A549 (cell line): ENCODE measurements at regions not wholly inside any gene's neighbourhood (a gene's known extent, or its start where the extent isn't known, plus 50 kb on each side); places are given as distances from the start of the nearest gene placed in this dataset.

ENCODE experiments used
- ATAC-seq, 2 experiments: fragments of 200-7000 bp in 1 of 2; fragments of >200 bp in 1 of 2; cut with Nextera tagmentation in 1 of 2; cut with Tn5 transposase in 1 of 2; 3 replicates each; pipeline versions ENCODE4 v1.8.0 to v1.9.1; 2018 to 2020; ENCODE audit warnings: mild to moderate bottlenecking in 1 of 2, moderate library complexity in 1 of 2
- CTCF ChIA-PET: fragments of 300-600 bp; sonication (Branson Sonifier 250); formaldehyde crosslinking; extraction: SDS; loops from one replicate; lab custom pipeline; 2021; ENCODE audit warnings: antibody characterized with exemption, inconsistent platforms; lab: Yijun Ruan, JAX
- POLR2A ChIA-PET: fragments of 350-600 bp; formaldehyde crosslinking; extraction: SDS; loops from one replicate; lab custom pipeline; 2021; ENCODE audit warnings: antibody characterized with exemption, inconsistent platforms; lab: Yijun Ruan, JAX
- DNase-seq, 2 experiments: peaks; one replicate each; pipeline versions ENCODE4 v3.0.0 to v3.0.0-alpha.2; 2011 to 2016; ENCODE audit warnings: low read depth in 1 of 2, low spot score in 1 of 2
- FAIRE-seq: peaks from 2 replicates; lab custom pipeline; 2011; peaks lifted over from hg19 to GRCh38; lab: Jason Lieb, UNC
- H3K27ac ChIP-seq, 2 experiments: fragments of >200 bp; sonication (Bioruptor Twin); formaldehyde crosslinking; 3 replicates each; pipeline ENCODE4 v1.5.1; 2016 to 2017
- H3K4me1 ChIP-seq: fragments of >200 bp; sonication (Bioruptor Twin); formaldehyde crosslinking; 3 replicates; pipeline ENCODE4 v1.6.1; 2016
- H3K4me2 ChIP-seq: fragments of >200 bp; sonication (Bioruptor Twin); formaldehyde crosslinking; 3 replicates; pipeline ENCODE4 v1.6.1; 2016
- H3K4me3 ChIP-seq: fragments of >200 bp; sonication (Bioruptor Twin); formaldehyde crosslinking; 3 replicates; pipeline ENCODE4 v1.5.1; 2016
- H3K9me3 ChIP-seq: fragments of >200 bp; sonication (Bioruptor Twin); formaldehyde crosslinking; 3 replicates; pipeline ENCODE4 v1.6.1; 2016
- ATOH8 ChIP-seq: fragments of 250-450 bp; sonication (Bioruptor Pico); IDR thresholded peaks from 2 replicates; pipeline ENCODE4 v1.5.0; 2020; ENCODE audit warnings: low read depth, mild to moderate bottlenecking, moderate library complexity
- CBX8 ChIP-seq: fragments of 200-600 bp; sonication (generic); IDR thresholded peaks from 2 replicates; pipeline ENCODE4 v1.6.1; 2016
- CHD2 ChIP-seq: fragments of 150-350 bp; IDR thresholded peaks from 2 replicates; pipeline ENCODE4 v1.6.1; 2014; ENCODE audit warnings: low read length; ENCODE audit not compliant: partially characterized antibody
- E2F6 ChIP-seq: IDR thresholded peaks from 2 replicates; pipeline ENCODE4 v1.6.1; 2012; ENCODE audit warnings: low read depth, borderline replicate concordance
- EHF ChIP-seq: fragments of 250-450 bp; sonication (Bioruptor Pico); IDR thresholded peaks from 2 replicates; pipeline ENCODE4 v1.5.0; 2020; ENCODE audit warnings: mild to moderate bottlenecking
- EHMT2 ChIP-seq: fragments of 200-600 bp; sonication (generic); IDR thresholded peaks from 2 replicates; pipeline ENCODE4 v1.6.1; 2016; ENCODE audit warnings: antibody characterized with exemption, low read depth, mild to moderate bottlenecking, moderate library complexity
- EP300 ChIP-seq, 2 experiments: fragments of >200 bp; sonication (Bioruptor Twin); formaldehyde crosslinking; IDR thresholded peaks; 2 replicates in 1 of 2; 3 replicates in 1 of 2; pipeline ENCODE4 v1.6.1; 2016 to 2017
- ESRRA ChIP-seq: fragments of 150-350 bp; IDR thresholded peaks from 2 replicates; pipeline ENCODE4 v1.6.1; 2014; ENCODE audit warnings: mild to moderate bottlenecking, low read length, borderline replicate concordance
- FOSB ChIP-seq: fragments of 250-450 bp; sonication (Bioruptor Pico); IDR thresholded peaks from 2 replicates; pipeline ENCODE4 v1.5.0; 2020; ENCODE audit warnings: mild to moderate bottlenecking, moderate library complexity
- FOXS1 ChIP-seq: fragments of 250-450 bp; sonication (Bioruptor Pico); IDR thresholded peaks from 2 replicates; pipeline ENCODE4 v1.5.0; 2020; ENCODE audit warnings: mild to moderate bottlenecking, moderate library complexity
- GATA3 ChIP-seq: IDR thresholded peaks from 2 replicates; pipeline ENCODE4 v1.6.1; 2012; ENCODE audit warnings: borderline replicate concordance
- HDAC2 ChIP-seq: fragments of 200-600 bp; sonication (generic); IDR thresholded peaks from 2 replicates; pipeline ENCODE4 v1.6.1; 2016
- HMGXB4 ChIP-seq: fragments of 250-450 bp; sonication (Bioruptor Pico); IDR thresholded peaks from 2 replicates; pipeline ENCODE4 v1.5.0; 2021; ENCODE audit warnings: mild to moderate bottlenecking, moderate library complexity, borderline replicate concordance
- HOXA7 ChIP-seq: fragments of 250-450 bp; sonication (Bioruptor Pico); IDR thresholded peaks from 2 replicates; pipeline ENCODE4 v1.5.0; 2020; ENCODE audit warnings: mild to moderate bottlenecking, moderate library complexity
- KDM5A ChIP-seq: fragments of 200-600 bp; sonication (generic); IDR thresholded peaks from 2 replicates; pipeline ENCODE4 v1.6.1; 2016; ENCODE audit warnings: antibody characterized with exemption, mild to moderate bottlenecking
- MYC ChIP-seq: IDR thresholded peaks from 2 replicates; pipeline ENCODE4 v1.6.1; 2012; ENCODE audit warnings: mild to moderate bottlenecking, inconsistent platforms, low read length, improper control_type of control experiment, borderline replicate concordance
- NFE2L2 ChIP-seq: fragments of 150-350 bp; conservative IDR thresholded peaks from 2 replicates; pipeline ENCODE4 v1.6.1; 2014; ENCODE audit warnings: low read length
- NR3C1 ChIP-seq: fragments of >200 bp; sonication (Bioruptor Twin); formaldehyde crosslinking; IDR thresholded peaks from 3 replicates; pipeline ENCODE4 v1.6.1; 2017
- PBX3 ChIP-seq: IDR thresholded peaks from 2 replicates; pipeline ENCODE4 v1.6.1; 2012
- PHF8 ChIP-seq: fragments of 200-600 bp; sonication (generic); IDR thresholded peaks from 2 replicates; pipeline ENCODE4 v1.6.1; 2016; ENCODE audit warnings: low read depth, mild to moderate bottlenecking, antibody characterized with exemption, moderate library complexity, borderline replicate concordance
- POLR2AphosphoS2 ChIP-seq: conservative IDR thresholded peaks from 2 replicates; pipeline ENCODE4 v1.6.1; 2012; ENCODE audit warnings: low read length, improper control_type of control experiment, inconsistent platforms
- RAD21 ChIP-seq, 2 experiments: fragments of >200 bp in 1 of 2; sonication (Bioruptor Twin) in 1 of 2; formaldehyde crosslinking in 1 of 2; IDR thresholded peaks in 1 of 2; conservative IDR thresholded peaks in 1 of 2; 2 replicates in 1 of 2; 3 replicates in 1 of 2; pipeline ENCODE4 v1.6.1; 2012 to 2018; ENCODE audit warnings: inconsistent platforms in 1 of 2
- RARB ChIP-seq: fragments of 250-450 bp; sonication (Bioruptor Pico); IDR thresholded peaks from 2 replicates; pipeline ENCODE4 v1.8.0; 2021; ENCODE audit warnings: mild to moderate bottlenecking, moderate library complexity
- RCOR1 ChIP-seq: fragments of 150-350 bp; IDR thresholded peaks from 2 replicates; pipeline ENCODE4 v1.6.1; 2014; ENCODE audit warnings: antibody characterized with exemption, low read length, low read depth
- SREBF2 ChIP-seq: fragments of 450-650 bp; IDR thresholded peaks from 2 replicates; pipeline ENCODE4 v1.6.1; 2014; ENCODE audit warnings: mild to moderate bottlenecking, moderate library complexity
- TFCP2L1 ChIP-seq: fragments of 250-450 bp; sonication (Bioruptor Pico); IDR thresholded peaks from 2 replicates; pipeline ENCODE4 v1.5.0; 2021; ENCODE audit warnings: mild to moderate bottlenecking
- ZC3H11A ChIP-seq: fragments of 450-650 bp; IDR thresholded peaks from 2 replicates; pipeline ENCODE4 v1.6.1; 2014; ENCODE audit warnings: antibody characterized with exemption, mild to moderate bottlenecking
- WGBS: methylation state at CpG from one replicate; pipeline ENCODE4 v1.1.6; 2017; ENCODE audit errors: missing lambda C conversion rate; 5-methylcytosine and 5-hydroxymethylcytosine counted together

- no peak for ATAC-seq
- H3K4me2 ChIP-seq: no peak overlapping the region
- no peaks in the 10 kb centered on the region for H3K9me3 ChIP-seq
- 84% methylated on average over 13 of the region's 13 CpGs for WGBS
- POLR2A ChIA-PET: no interaction called here
- DNase-seq: no peak
- H3K4me1 ChIP-seq: no peaks in the 10 kb centered on the region
- FAIRE-seq: peak; percentile 28
- H3K27ac ChIP-seq: no peak overlapping the region
- CTCF ChIA-PET: interaction anchor here (0.9 to 1.7 kb wide), 3 partner anchors 14 to 724 kb away, joined by 4 read pairs; no protein-coding TSS in a partner anchor
- no peak for TF ChIP-seq EHMT2
- TF ChIP-seq TFCP2L1 (CRISPR knock-in tag): no peak
- TF ChIP-seq KDM5A: no peak
- TF ChIP-seq HDAC2: no peak
- TF ChIP-seq FOXS1 (CRISPR knock-in tag): no peak
- no peak for TF ChIP-seq CHD2
- TF ChIP-seq E2F6: no peak
- no peak for TF ChIP-seq PBX3
- no peak for TF ChIP-seq NR3C1
- TF ChIP-seq FOSB (CRISPR knock-in tag): no peak
- TF ChIP-seq NFE2L2: no peak
- no peak for TF ChIP-seq ESRRA
- TF ChIP-seq POLR2AphosphoS2: no peak
- TF ChIP-seq ATOH8 (CRISPR knock-in tag): no peak
- no peak for TF ChIP-seq PHF8
- no peak for TF ChIP-seq RAD21 (conservative IDR thresholded peaks at IDR 0.05 in 1 of 2, IDR thresholded peaks at IDR 0.05 in 1 of 2)
- TF ChIP-seq EHF: no peak
- TF ChIP-seq SREBF2: no peak
- no peak for TF ChIP-seq MYC
- H3K4me3 ChIP-seq: no peak overlapping the region
Observed at GRCh38 chr15:70299931-70300869, 202.5 kb upstream of the TLE3 start.

- FAIRE-seq (peak; percentile 79), DNase-seq (no peak), ATAC-seq (no peak)
- no peaks in the 10 kb centered on the region for H3K9me3 ChIP-seq
- no peak overlapping the region for H3K4me3 ChIP-seq
- H3K4me1 ChIP-seq: no peaks in the 10 kb centered on the region
- ChIA-PET CTCF (interaction anchor here (0.6 to 1.3 kb wide), 3 partner anchors 19 to 265 kb away, joined by 3 read pairs; no protein-coding TSS in a partner anchor), POLR2A (no interaction called here)
- H3K27ac ChIP-seq: no peak overlapping the region
- TF ChIP-seq CBX8 (no peak), POLR2AphosphoS2 (no peak), PHF8 (no peak), GATA3 (no peak), EP300 (IDR thresholded peaks at IDR 0.05) (no peak), RCOR1 (no peak), RARB (CRISPR knock-in tag) (no peak), ZC3H11A (no peak), HMGXB4 (CRISPR knock-in tag) (no peak), HOXA7 (CRISPR knock-in tag) (no peak)
- no peak overlapping the region for H3K4me2 ChIP-seq
- 65% methylated on average over 6 of the region's 6 CpGs for WGBS
Observed at GRCh38 chr15:70297465-70298058, 199.8 kb upstream of the TLE3 start.
